NOMO-1 (cell line): ENCODE measurements at regions not wholly inside any gene's neighbourhood (a gene's known extent, or its start where the extent isn't known, plus 50 kb on each side); places are given as distances from the start of the nearest gene placed in this dataset.

Experiments
- DNase-seq, 2 experiments: peaks; one replicate each; lab custom pipeline; 2025; ENCODE audit not compliant: unreplicated experiment in 2 of 2; lab: John Stamatoyannopoulos, UW

DNA sequence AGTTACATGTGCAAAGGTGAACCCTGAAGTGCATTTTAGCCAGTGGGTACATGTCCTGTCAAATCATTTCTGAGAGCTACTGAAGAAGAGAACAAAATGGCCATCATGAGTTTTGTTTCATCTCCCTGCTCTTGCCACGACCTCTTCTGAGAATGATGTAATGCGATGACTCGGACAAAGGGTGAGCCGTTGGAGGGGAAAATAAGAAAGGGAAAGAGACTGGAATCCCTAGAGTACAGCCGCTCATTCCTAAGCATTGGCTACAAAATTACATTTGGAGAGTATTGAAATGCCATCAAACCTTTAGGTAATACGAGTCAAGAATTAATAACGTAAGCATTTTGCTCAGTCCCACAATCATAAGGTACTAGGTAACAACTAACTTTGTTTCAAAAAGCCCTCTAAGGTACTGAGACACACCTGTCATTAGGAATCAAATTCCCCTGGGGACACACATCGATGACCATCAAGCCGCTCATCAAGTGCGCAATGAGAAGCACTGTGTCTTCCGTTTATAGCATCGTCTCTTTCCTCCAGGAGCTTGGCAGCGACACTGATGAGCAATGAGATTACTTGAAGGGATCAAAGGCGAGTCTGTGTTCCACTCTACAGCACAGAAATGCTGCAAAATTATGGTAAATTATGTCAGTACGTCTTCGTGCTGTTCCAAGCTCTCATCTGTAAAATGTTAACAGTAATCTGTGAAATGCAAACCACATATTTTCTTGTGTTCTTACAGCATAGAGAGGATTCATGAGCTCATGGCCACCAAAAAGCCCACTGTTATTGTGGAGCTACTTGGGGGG, 97.3 kb upstream of the PIEZO2 start:
- no peak for DNase-seq

DNA sequence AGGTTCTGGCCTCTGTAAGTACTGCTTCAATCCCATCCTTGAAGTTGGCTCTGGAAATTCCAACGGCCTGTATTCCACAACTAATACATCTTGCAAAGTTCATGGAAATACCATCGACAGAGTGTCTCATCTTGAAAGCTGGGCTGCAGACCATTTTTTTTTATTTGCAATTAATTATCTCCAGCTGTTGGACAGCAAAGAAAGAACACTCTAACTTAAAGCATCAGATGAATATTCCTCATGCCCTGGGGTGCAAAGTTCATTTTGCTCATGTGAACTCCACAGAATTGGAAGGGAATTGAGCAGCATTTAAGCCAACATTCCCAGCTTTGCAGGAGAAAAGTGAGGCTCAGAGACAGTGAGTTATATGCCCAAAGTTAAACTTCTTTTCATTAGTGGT, 96.5 kb upstream of the PIEZO2 start:
- no peak for DNase-seq

DNA sequence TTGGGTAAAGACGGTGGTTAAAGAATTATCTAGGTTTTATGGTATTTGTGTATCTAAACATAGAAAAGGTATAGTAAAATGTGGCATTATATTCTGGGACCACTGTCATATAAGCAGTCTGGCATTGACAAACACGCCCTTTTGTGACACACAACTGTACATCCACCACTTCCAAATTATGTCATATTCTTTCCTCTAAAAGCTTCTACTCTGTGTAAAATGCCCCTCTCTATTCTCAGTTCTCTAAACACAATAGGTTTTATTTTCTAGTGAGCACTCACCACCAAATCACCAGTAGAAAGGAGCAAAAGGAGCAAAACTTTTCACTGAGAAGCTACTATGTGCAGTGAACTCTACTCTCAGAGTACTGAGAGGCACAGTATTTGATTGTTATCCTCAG, 88.1 kb upstream of the PIEZO2 start:
- no peak for DNase-seq

DNA sequence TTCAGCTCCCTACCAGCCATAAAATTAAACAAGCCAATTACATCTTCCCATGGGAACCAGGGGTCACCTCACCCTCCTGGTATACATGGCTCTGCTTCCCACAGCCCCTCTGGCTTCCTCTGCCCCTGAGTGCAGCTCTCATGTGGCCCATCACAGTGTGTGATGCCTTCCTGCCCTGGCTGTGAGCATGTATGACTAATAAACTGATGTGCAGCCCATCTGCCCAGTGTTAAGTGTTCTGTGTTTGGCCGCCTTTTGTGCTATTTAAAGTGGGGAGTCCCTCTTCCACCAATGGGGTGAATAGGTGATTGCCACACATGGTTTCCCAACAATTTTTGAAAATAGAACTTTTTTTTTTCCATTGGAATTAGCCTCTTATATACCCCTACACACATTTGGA, 87.7 kb upstream of the PIEZO2 start:
- no peak for DNase-seq

- no peak for DNase-seq
These were observed 74.8 kb upstream of the PIEZO2 start for GRCh38 chr18:11224153-11224552.

DNA sequence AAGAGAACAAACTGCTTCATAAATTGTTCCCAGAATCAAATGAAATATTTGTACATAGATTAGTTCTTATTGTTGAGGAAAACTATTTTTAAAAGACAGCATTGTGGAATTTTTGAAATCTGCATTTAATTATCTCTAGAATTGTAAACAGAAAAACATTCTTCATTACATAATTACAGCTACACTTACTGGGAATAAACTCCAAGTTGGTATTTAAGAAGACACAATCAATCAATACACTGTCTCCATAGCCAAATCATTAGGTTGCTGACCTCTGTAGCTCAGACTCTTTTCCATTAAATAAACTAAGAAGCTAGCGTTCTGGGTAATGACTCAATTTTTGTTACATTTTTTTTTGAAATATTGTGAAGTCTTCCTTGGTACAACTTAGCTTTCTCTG, 70.2 kb upstream of the PIEZO2 start:
- DNase-seq, result no peak

- DNase-seq, result no peak
These were observed 65.8 kb upstream of the PIEZO2 start for GRCh38 chr18:11215216-11215615.

GRCh38 chr18:11204020-11204419, 54.7 kb upstream of the PIEZO2 start:
- DNase-seq, result no peak

DNA sequence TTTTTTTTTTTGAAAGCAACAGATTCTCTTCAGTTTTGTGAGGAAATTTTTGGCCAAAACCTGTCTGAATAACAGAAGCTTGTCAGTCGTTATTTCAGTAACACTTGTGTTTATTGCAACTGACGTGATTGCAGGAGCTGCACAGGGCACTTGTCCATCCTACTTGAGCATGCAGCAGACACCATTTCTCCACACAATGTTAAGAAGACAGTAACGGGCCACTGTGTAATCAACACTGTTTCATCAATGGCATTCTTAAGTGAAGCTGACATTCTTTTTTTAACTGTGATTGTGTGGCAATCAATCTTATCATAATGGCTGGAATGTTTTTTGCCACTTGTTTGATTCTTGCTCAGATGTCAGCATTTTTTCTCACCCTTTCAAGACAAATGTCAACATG, 50.1 kb upstream of the PIEZO2 start:
- no peak for DNase-seq
